GM21390 (cell line): ENCODE measurements at regions not wholly inside any gene's neighbourhood (a gene's known extent, or its start where the extent isn't known, plus 50 kb on each side); places are given as distances from the start of the nearest gene placed in this dataset.

Experiments used
- ATAC-seq: cut with Tn5 transposase; IDR thresholded peaks from one replicate; pipeline ENCODE4 v1.9.1; 2021; ENCODE audit not compliant: unreplicated experiment

GRCh38 chr10:10921826-10922461 lies 95.7 kb upstream of the CELF2 start:
- no peak for ATAC-seq

GRCh38 chr10:10923029-10923651 lies 94.5 kb upstream of the CELF2 start:
- ATAC-seq: no peak

- no peak for ATAC-seq
Observed at GRCh38 chr10:10925667-10926066, 92.0 kb upstream of the CELF2 start.

- ATAC-seq: no peak
Observed at GRCh38 chr10:10927608-10928007, 90.1 kb upstream of the CELF2 start.

GRCh38 chr10:10930979-10931743 lies 86.5 kb upstream of the CELF2 start:
- no peak for ATAC-seq

GRCh38 chr10:10935032-10935431 lies 82.6 kb upstream of the CELF2 start:
- ATAC-seq: no peak

GRCh38 chr10:10938676-10939075 lies 79.0 kb upstream of the CELF2 start:
- ATAC-seq: no peak

- ATAC-seq: no peak
Observed at GRCh38 chr10:10941127-10941730, 76.4 kb upstream of the CELF2 start.

GRCh38 chr10:10942441-10942840 lies 75.2 kb upstream of the CELF2 start:
- no peak for ATAC-seq

- ATAC-seq: no peak
Observed at GRCh38 chr10:10946081-10946480, 71.6 kb upstream of the CELF2 start.

- no peak for ATAC-seq
Observed at GRCh38 chr10:10946801-10947200, 70.9 kb upstream of the CELF2 start.

- no peak for ATAC-seq
Observed at GRCh38 chr10:10951675-10952074, 66.0 kb upstream of the CELF2 start.

GRCh38 chr10:10952800-10953199 lies 64.9 kb upstream of the CELF2 start:
- ATAC-seq: no peak

GRCh38 chr10:10956681-10957542 lies 60.8 kb upstream of the CELF2 start:
- no peak for ATAC-seq

GRCh38 chr10:10958041-10958440 lies 59.6 kb upstream of the CELF2 start:
- ATAC-seq: no peak

GRCh38 chr10:10959666-10960065 lies 58.0 kb upstream of the CELF2 start:
- peak; percentile 69 for ATAC-seq

- ATAC-seq: no peak
Observed at GRCh38 chr10:10960534-10960933, 57.1 kb upstream of the CELF2 start.

- ATAC-seq: no peak
Observed at GRCh38 chr10:10961072-10961471, 56.6 kb upstream of the CELF2 start.

- no peak for ATAC-seq
Observed at GRCh38 chr10:10967029-10967428, 50.6 kb upstream of the CELF2 start.

GRCh38 chr10:10967581-10968256 lies 50.0 kb upstream of the CELF2 start:
- no peak for ATAC-seq
